NCI-H2196 (cell line): ENCODE measurements at regions not wholly inside any gene's neighbourhood (a gene's known extent, or its start where the extent isn't known, plus 50 kb on each side); places are given as distances from the start of the nearest gene placed in this dataset.
"Not testable (repeated sequence)": the region's sequence is repeated elsewhere in the genome, so short reads cannot be mapped to it uniquely, and the experiment has no call there.

ENCODE experiments used
- DNase-seq: peaks from one replicate; lab custom pipeline; 2025; ENCODE audit not compliant: unreplicated experiment; lab: John Stamatoyannopoulos, UW

DNA sequence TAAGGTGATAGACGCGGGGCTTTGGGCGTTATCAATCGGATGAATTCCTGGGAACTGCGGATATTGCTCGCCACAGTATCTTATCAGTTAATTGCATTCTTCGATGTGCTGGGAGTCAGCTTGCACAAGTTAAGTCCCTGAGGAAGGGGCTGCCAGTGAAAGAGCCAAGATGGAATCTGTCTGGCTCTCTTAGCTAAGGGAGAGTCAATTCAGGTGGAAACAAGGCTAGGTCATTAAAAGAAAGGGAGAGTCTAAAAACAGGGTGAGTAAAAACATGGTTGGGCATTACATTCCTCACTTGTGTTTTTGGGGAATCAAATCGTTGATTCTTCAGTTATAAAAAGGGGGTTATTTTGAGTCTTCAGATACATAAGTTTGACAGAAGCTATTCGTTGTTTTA, 196.2 kb downstream of the OTOP1 start:
- DNase-seq, result not testable (repeated sequence)

DNA sequence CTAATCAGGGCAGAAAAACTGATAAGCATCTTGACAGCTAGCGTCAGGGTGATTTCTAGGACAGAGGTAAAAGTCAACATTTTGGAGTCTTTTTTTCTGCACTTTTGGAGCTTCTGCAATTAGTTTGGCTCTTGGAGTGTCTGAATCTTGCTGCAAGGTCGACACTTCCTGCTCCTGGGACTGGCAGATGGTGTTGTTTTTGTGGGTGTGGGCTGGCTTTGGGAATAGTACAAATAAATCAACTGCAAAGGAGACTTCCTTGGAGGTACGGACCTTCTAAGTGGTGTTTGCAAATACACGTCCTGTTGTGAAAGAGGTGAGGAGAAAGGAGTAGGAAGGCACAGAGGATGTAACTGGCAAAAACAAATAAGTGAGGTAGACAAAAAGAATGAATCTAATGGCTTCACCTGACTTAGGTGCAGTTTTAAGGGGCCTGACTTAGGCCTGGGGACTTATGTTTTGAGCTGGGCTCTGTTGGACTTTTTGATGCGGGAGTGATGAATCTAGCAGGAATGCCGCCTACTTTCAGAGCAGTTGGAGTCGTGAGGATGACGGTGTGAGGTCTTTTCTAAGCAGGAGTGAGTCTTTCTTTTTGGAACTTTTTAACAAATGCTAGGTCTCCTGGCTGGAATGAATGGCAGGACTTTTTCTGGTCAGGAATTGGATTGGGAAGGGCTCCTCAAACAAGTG, 195.1 kb downstream of the OTOP1 start:
- DNase-seq, result not testable (repeated sequence)

GRCh38 chr4:4032364-4032763, 194.4 kb downstream of the OTOP1 start:
- not testable (repeated sequence) for DNase-seq

DNA sequence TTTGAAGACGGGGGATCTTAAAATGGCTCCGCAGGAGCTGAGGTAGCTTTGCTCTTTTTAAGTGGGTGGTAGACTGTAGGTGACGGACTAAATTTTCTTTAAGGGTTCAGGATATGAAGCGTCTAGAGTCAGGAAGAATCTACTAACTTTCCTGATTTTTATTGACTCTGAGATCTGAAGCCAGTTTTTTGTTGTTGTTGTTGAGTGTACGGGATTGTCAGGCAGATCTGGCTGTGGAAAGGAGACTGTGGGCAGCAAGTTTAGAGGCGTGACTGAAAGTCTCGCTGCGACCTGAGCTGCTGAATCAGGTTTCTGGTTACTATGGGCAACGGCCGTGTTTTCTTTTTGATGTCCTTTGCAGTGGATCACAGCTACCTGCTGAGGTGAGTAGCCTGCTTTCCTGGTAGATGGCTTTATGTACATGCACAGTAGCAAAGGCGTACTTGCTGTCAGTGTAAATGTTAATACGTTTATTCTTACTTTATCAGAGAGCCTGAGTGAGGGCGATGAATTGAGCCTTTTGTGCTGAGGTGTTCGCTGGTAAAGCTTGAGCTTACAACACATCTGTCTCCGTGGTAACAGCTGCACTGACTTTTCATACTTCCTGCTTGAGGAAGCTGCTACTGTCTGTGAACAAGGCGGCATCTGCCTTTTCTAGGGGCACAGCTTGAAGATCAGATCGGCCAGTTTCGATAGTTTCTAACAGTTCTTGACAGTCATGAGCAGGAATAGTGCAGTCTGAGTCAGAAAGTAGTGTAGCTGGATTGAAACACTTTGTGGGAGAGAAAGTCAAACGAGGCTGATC, 193.7 kb downstream of the OTOP1 start:
- not testable (repeated sequence) for DNase-seq

DNA sequence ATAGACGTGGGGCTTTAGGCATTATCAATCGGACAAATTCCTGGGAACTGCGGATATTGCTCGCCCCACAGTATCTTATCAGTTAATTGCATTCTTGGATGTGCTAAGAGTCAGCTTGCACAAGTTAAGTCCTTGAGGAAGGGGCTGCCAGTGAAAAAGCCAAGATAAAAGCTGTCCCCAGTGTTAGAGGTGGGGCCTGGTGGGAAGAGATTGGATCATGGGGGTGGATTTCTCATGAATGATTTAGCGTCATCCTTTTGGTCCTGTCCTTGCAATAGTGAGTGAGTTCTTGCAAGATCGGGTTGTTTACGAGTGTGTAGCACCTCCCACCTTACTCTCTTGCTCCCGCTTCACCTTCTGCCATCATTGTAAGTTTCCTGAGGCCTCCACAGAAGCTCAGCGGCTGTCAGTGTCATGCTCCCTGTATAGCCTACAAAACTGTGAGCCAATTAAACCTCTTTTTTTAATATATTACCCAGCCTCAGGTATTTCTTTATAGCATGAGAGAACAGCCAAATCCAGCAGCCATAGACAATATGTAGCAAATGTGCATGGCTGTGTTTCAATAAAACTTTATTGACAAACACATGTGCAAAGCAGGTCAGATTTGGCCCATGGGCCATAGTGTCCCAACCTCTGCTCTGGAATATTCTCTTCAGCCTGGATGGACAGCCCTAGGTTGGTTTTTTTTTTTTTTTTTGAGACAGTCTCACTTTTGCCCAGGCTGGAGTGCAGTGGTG, 189.2 kb downstream of the OTOP1 start:
- not testable (repeated sequence) for DNase-seq

GRCh38 chr4:4045823-4046222, 180.9 kb downstream of the OTOP1 start:
- DNase-seq, result not testable (repeated sequence)

DNA sequence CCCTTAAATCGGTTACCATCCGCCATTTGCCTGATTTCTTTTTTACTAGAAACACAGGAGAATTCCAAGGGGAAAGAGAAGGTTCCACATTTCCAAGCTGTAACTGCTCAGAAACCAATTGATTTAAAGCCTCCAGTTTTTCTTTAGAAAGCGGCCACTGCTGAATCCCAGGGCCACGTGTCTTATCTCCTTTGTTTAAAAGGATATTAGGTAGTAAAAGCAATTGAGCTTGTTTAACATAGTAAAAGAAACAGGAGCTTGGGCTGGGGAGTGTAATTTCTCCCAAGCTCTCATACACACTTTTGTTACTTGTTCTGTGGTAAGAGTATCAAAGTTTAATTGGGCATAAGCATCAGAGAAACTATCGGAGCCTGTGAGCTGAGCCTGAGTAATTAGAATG, 180.0 kb downstream of the OTOP1 start:
- DNase-seq, result not testable (repeated sequence)

- not testable (repeated sequence) for DNase-seq
These were observed 179.5 kb downstream of the OTOP1 start for GRCh38 chr4:4047202-4047601.

DNA sequence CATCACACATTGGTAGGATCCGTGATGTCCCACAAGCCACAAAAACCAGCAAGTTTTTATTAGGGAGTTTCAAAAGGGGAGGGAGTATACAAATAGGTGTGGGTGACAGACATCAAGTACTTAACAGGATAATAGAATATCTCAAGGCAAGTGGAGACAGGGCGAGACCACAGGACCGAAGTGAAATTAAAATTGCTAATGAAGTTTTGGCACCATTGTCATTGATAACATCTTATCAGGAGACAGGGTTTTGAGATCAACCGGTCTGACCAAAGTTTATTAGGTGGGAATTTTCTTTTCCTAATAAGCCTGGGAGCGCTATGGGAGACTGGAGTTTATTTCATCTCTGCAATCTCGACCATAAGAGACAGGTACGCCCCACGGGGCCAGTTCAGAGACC, 178.5 kb downstream of the OTOP1 start:
- DNase-seq, result not testable (repeated sequence)

GRCh38 chr4:4050781-4051180, 175.9 kb downstream of the OTOP1 start:
- DNase-seq, result not testable (repeated sequence)

DNA sequence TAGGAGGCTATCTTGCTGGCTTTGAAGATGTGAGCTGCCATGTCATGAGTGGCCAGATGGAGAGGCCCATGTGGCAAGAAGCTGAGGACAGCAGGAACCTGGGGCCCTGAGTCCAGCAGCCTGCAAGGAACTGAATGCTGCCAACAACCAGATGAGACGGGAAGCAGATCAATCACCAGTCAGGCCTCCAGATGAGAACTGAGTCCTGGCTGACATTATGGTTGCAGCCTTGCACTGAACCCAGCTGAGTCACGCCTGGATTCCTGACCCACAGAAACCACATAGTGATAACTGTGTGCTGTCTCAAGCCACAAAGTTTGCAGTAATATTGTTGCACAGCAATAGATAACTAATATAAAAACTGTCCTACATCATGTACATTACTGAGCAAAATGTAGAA, 173.8 kb downstream of the OTOP1 start:
- not testable (repeated sequence) for DNase-seq

DNA sequence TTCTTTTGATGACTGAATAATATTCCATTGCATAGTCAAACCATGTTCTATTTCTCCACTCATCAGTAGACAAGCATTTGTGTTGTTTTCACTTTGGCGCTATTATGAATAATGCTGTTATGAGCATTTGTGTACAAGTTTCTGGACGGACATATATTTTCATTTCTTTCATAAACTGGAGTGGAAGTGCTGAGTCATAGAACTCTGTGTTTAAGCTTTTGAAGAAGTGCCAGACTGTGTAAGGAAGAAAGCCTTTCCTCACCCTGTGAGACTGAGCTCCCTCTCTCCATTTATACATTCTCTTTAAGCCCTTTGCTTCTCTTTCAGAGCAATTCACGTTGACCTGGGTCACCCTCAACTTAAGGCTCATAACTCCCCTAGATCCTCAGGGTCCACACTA, 169.5 kb downstream of the OTOP1 start:
- DNase-seq, result not testable (repeated sequence)

DNA sequence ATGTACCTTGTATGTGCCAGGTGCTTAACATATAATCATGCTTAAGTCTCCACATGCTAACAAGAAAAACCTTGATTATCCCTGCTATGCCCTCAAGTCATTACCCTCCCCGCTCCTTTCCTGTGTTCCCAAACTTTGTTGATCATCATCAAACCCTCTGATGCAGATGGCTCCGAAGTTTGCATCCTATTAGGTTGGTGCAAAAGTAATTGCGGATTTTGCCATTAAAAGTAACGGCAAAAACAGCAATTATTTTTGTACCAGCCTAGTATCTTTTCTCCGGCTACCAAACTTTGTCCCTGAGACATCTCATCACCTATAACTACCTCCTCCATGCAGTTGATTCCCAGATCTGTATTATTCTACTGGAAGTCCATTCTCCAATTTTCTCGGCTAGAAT, 142.6 kb downstream of the OTOP1 start:
- DNase-seq, result not testable (repeated sequence)

DNA sequence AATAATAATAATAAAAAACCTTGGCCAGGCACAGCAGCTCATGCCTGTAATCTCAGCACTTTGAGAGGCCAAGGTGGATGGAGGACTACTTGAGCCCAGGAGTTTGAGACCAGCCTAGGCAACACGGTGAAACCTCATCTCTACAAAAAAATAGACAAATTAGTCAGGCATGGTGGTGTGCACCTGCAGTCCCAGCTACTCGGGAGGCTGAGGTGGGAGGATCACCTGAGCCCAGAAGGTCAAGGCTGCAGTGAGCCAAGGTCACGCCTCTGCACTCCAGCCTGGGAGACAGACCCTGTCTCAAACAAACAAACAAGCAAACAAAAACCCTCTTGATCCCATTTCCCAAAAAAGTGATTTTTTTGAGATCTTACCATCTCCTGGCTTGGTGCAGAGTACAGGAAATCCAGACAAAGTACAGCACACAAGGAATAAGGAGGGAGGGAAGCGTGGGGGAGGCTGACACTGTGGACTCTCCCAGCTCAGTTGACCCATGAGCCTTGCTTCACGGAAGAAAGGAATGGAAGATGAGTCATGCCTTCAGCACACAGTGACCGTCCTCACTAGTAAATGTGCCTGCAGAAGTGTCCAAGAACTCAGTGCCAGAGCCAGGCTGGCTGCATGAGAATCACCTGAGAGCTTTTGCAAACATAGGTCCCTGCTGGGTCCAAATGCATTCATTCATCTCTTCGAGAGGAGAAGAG, 136.9 kb downstream of the OTOP1 start:
- DNase-seq, result not testable (repeated sequence)

DNA sequence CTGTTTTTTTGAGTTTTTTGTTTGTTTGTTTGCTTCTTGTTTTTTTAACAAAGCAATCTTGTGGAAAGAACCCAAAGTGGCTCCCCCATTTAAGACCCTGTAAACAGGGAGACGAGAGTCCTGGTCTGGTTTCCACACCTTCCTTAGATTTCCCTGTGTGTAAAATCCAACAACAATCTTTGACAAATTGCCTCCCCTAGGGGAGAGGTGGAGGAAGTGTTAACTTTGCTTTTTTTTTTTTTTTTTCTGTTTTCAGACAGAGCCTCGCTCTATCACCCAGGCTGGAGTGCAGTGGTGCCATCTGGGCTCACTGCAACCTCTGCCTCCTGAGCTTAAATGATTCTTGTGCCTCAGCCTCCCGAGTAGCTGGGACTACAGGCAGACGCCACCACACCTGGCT, 136.0 kb downstream of the OTOP1 start:
- not testable (repeated sequence) for DNase-seq

GRCh38 chr4:4092159-4092558, 134.6 kb downstream of the OTOP1 start:
- not testable (repeated sequence) for DNase-seq

GRCh38 chr4:4099610-4100009, 127.1 kb downstream of the OTOP1 start:
- DNase-seq, result not testable (repeated sequence)

DNA sequence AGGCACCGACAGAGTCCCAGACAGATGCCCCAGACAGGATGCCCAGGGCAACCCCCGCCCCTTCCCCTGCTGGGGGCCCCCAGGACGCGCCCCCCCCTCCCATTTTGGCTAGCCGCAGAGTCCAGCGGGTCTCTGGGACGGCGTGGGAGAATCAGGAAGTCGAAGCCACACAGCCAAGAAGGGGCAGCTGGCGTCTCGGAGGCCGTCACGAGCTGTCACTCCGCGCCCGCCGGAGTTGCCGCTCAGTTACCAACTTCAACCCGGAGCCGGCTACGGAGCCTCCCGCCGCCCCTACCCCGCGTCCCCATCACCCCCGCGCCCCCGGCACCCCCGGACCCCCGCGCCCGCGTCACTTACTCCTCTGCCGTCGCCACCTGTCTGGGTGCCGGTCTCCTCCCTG, 119.8 kb downstream of the OTOP1 start:
- DNase-seq, result not testable (repeated sequence)

DNA sequence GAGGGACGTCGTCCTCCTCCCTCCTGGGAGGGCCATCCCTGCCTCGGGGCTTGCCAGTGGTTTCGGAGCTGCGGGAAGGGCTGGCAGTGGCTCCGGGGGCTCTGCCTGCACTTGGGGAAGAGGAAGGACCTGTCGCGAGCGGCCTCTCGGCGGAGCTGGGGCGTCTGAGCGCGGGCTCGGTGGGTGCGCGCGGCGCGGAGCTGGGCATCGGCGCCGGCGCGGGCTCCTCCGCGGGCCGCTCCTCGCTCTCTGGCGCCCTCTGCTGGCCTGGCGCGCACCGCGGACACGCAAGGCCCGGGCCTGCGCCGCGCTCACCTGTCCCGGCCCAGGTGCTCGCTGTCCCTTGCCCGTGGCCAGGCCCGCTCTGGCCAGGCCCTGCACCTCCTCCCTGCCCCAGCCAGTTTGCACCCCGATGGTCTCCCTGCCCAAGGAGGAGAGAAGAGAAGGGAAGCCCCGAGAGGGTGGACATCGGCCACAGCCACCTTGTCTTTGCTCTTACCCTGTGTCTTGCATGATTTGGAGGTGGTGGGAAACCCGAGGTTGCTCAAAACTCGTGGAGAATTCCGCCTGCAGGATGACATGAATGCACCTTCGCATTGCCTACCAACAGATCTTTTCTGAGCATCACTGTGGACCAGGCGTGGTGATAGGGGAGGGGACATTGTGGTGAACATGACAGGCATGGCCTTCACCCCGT, 119.2 kb downstream of the OTOP1 start:
- DNase-seq, result peak; percentile 79

- not testable (repeated sequence) for DNase-seq
These were observed 111.3 kb downstream of the OTOP1 start for GRCh38 chr4:4115381-4115780.
